Ishikawa (cell line): ENCODE measurements at regions not wholly inside any gene's neighbourhood (a gene's known extent, or its start where the extent isn't known, plus 50 kb on each side); places are given as distances from the start of the nearest gene placed in this dataset.

ENCODE experiments used
- CEBPB ChIP-seq: IDR thresholded peaks from 2 replicates; pipeline ENCODE4 v1.6.1; 2012
- CREB1 ChIP-seq: IDR thresholded peaks from 2 replicates; pipeline ENCODE4 v1.6.1; 2012; ENCODE audit warnings: low read depth
- EGR1 ChIP-seq: IDR thresholded peaks from 2 replicates; pipeline ENCODE4 v1.6.1; 2012
- EP300 ChIP-seq: IDR thresholded peaks from 2 replicates; pipeline ENCODE4 v1.6.1; 2012; ENCODE audit warnings: borderline replicate concordance
- FOXM1 ChIP-seq: IDR thresholded peaks from 2 replicates; pipeline ENCODE4 v1.6.1; 2012; ENCODE audit warnings: low read depth, borderline replicate concordance
- NFIC ChIP-seq: IDR thresholded peaks from 2 replicates; pipeline ENCODE4 v1.6.1; 2012
- RAD21 ChIP-seq: IDR thresholded peaks from 2 replicates; pipeline ENCODE4 v1.6.1; 2012; ENCODE audit warnings: low read depth
- REST ChIP-seq: IDR thresholded peaks from 2 replicates; pipeline ENCODE4 v1.6.1; 2012; ENCODE audit warnings: low read depth, mild to moderate bottlenecking
- TAF1 ChIP-seq: IDR thresholded peaks from 2 replicates; pipeline ENCODE4 v1.6.1; 2012; ENCODE audit warnings: low read depth, mild to moderate bottlenecking
- TCF12 ChIP-seq: IDR thresholded peaks from 2 replicates; pipeline ENCODE4 v1.6.1; 2012; ENCODE audit warnings: low read depth
- TEAD4 ChIP-seq: IDR thresholded peaks from 2 replicates; pipeline ENCODE4 v1.6.1; 2012
- YY1 ChIP-seq: IDR thresholded peaks from 2 replicates; pipeline ENCODE4 v1.6.1; 2012; ENCODE audit warnings: low read depth
- ZBTB7A ChIP-seq: IDR thresholded peaks from 2 replicates; pipeline ENCODE4 v1.6.1; 2012; ENCODE audit warnings: low read depth
- TF ChIP-seq, protein P1 (sequence below): IDR thresholded peaks from 2 replicates; pipeline ENCODE4 v1.6.1; 2012
- TF ChIP-seq, protein P2 (sequence below): IDR thresholded peaks from 2 replicates; pipeline ENCODE4 v1.6.1; 2012

GRCh38 chr10:124217906-124218804 lies 124.8 kb upstream of the CHST15 start:
- no peak for TF ChIP-seq FOXM1
- TF ChIP-seq YY1 = no peak
- no peak for TF ChIP-seq TEAD4
- no peak for TF ChIP-seq NFIC
- TF ChIP-seq CEBPB = 0 out of 2 replicates have a peak, but pooled peaks have one; percentile 18
- TF ChIP-seq, protein P1, sequence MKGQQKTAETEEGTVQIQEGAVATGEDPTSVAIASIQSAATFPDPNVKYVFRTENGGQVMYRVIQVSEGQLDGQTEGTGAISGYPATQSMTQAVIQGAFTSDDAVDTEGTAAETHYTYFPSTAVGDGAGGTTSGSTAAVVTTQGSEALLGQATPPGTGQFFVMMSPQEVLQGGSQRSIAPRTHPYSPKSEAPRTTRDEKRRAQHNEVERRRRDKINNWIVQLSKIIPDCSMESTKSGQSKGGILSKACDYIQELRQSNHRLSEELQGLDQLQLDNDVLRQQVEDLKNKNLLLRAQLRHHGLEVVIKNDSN = no peak
- TF ChIP-seq REST = no peak
- no peak for TF ChIP-seq TAF1
- peak; percentile 46; the same call in 1 of the 2 replicates for TF ChIP-seq TCF12
- TF ChIP-seq, protein P2, sequence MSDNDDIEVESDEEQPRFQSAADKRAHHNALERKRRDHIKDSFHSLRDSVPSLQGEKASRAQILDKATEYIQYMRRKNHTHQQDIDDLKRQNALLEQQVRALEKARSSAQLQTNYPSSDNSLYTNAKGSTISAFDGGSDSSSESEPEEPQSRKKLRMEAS = 0 out of 2 replicates have a peak, but pooled peaks have one; percentile 24
- no peak for TF ChIP-seq CREB1
- TF ChIP-seq ZBTB7A = no peak
- no peak for TF ChIP-seq EP300
- peak; percentile 76 for TF ChIP-seq RAD21
- TF ChIP-seq EGR1 = no peak

GRCh38 chr10:124217031-124217430 lies 123.6 kb upstream of the CHST15 start:
- TF ChIP-seq, protein P1 = no peak
- TF ChIP-seq ZBTB7A (no peak), NFIC (no peak), TAF1 (no peak), CEBPB (no peak), CREB1 (no peak), EGR1 (no peak)

- TF ChIP-seq EGR1 (no peak), TEAD4 (no peak), FOXM1 (no peak), YY1 (no peak)
These were observed 121.4 kb upstream of the CHST15 start for GRCh38 chr10:124214610-124215375.

DNA sequence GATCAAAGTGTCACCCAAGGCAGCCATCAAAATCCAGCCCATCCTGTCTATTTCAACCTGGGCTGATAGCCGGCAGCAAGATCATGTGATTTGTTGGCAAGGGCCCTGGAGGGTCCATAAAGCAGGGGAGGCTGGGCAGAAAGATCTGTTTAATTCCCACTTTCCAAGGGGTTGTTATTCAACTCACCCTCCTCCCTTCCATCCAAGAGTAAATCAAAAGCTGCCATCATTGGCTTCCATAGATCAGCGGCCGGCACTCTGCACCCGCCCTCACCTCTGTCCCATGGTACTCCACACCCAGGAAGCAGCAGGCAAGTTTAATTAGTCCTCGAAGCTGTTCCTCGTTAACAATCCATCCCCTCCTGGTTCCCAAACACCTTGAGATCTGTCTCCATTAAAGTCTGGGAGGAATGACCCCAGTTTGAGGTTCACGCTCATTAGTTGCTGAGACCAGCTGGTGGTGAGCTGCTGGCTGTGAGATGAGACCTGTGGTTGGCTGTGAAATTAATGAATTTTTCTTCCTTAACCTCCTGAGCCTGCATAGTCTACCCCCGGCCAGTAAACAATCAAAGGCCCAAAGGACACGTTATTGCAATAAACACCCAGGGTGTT lies 120.6 kb upstream of the CHST15 start:
- TF ChIP-seq, protein P1 = no peak
- TF ChIP-seq EP300 = no peak
- TF ChIP-seq ZBTB7A = no peak
- TF ChIP-seq, protein P2 = no peak
- TF ChIP-seq NFIC = no peak
- no peak for TF ChIP-seq RAD21
- no peak for TF ChIP-seq CREB1
- no peak for TF ChIP-seq TAF1
- TF ChIP-seq TEAD4 = no peak
- no peak for TF ChIP-seq YY1
- no peak for TF ChIP-seq FOXM1
- TF ChIP-seq CEBPB = no peak
- no peak for TF ChIP-seq REST
- no peak for TF ChIP-seq TCF12
- TF ChIP-seq EGR1 = no peak

DNA sequence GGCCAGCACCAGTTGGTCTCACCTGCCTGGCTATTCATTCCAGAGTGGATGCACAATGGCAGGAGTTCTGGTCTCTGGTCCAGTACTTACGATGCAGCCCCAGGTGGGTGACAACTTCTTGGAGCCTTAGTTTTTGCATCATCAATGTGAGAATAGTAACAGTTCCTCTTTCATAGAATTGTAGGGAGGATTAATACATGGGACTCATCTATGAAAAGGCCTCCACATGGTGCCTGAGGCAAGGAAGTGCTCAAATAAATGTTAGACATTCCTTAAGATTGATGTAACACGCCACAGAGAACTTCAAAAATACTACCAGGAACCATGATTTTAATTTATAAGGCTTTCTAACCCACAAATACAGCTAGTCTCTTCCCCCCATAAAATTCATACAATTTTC lies 120.1 kb upstream of the CHST15 start:
- TF ChIP-seq TAF1 (no peak), CEBPB (no peak), ZBTB7A (no peak), YY1 (no peak)
- TF ChIP-seq, protein P2 = no peak
